OCI-LY7 (cell line): ENCODE measurements at regions not wholly inside any gene's neighbourhood (a gene's known extent, or its start where the extent isn't known, plus 50 kb on each side); places are given as distances from the start of the nearest gene placed in this dataset.

Experiments used
- CTCF ChIP-seq: fragments of 200-600 bp; sonication (generic); conservative IDR thresholded peaks from 2 replicates; pipeline ENCODE4 v1.5.1; 2014; ENCODE audit warnings: mild to moderate bottlenecking, antibody characterized with exemption, low read length, moderate library complexity, mixed read lengths
- EZH2phosphoT487 ChIP-seq: fragments of 200-600 bp; sonication (generic); IDR thresholded peaks from 2 replicates; pipeline ENCODE4 v1.6.1; 2018; ENCODE audit warnings: low read depth, borderline replicate concordance, mild to moderate bottlenecking, mixed run types, antibody characterized with exemption, low read length, moderate library complexity, mixed read lengths

DNA sequence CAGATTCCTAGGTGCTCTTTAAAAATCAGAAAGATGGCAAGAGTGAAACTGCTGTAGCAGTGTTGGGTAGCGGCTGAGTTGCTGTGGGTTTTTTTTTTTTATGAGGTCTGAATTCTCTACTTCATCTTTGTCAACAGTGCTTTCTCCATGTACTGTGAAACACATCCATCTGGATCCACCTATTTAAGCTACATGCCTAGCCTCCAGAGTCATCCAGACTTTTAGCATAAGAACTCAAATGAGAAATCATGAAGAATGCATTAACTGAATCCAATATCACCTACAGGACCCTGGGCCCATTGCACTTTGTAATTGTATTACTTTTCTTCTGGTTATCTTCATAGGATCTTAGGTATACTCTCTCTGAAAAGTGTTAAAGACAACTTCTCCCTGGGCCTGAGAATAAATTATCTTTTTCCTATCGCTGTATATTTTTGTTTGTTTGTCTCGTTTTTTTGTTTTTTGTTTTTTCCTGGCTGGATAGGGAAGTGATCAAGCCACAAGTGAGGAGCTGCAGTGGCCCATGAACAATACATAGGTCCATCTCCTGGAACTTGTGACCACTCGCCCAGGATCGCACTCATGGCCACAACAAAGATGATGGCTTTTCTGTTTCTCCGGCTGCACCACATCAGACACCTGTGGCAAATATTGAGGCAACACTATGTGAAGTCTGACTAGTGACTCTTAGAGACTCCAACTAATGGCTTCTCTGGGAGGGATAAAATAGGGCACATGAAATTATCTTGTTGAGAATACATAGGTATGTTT is 609.9 kb upstream of the AGTR1 start:
- TF ChIP-seq CTCF (no peak), EZH2phosphoT487 (no peak)
